GM12878 (cell line): ENCODE measurements at regions not wholly inside any gene's neighbourhood (a gene's known extent, or its start where the extent isn't known, plus 50 kb on each side); places are given as distances from the start of the nearest gene placed in this dataset.

ENCODE experiments used
- ATF2 ChIP-seq: IDR thresholded peaks from 2 replicates; pipeline ENCODE4 v1.6.1; 2012; ENCODE audit warnings: low read length, inconsistent platforms
- ATF3 ChIP-seq: IDR thresholded peaks from 2 replicates; pipeline ENCODE4 v1.6.1; 2011; ENCODE audit warnings: low read depth, mild to moderate bottlenecking, low read length, moderate library complexity, borderline replicate concordance; ENCODE audit errors: extremely low read depth
- CTCF ChIP-seq, 3 experiments: IDR thresholded peaks in 2 of 3; conservative IDR thresholded peaks in 1 of 3; 2 replicates each; pipeline ENCODE4 v1.5.1; 2011; ENCODE audit warnings: low read depth in 3 of 3, low read length in 3 of 3, mild to moderate bottlenecking in 3 of 3, control low read depth in 2 of 3, moderate library complexity in 2 of 3, inconsistent platforms in 1 of 3, mixed read lengths in 1 of 3; ENCODE audit not compliant: control insufficient read depth in 2 of 3, insufficient read depth in 1 of 3; ENCODE audit errors: extremely low read depth in 1 of 3
- EZH2 ChIP-seq: IDR thresholded peaks from 2 replicates; pipeline ENCODE4 v1.6.1; 2012; ENCODE audit warnings: low read depth, mild to moderate bottlenecking, control low read depth, inconsistent platforms, low read length, borderline replicate concordance; ENCODE audit not compliant: control insufficient read depth
- IRF3 ChIP-seq: fragments of 450-650 bp; IDR thresholded peaks from 2 replicates; pipeline ENCODE4 v1.6.1; 2014; ENCODE audit warnings: mild to moderate bottlenecking
- JUNB ChIP-seq: IDR thresholded peaks from 2 replicates; pipeline ENCODE4 v1.6.1; 2016; ENCODE audit warnings: antibody characterized with exemption, mild to moderate bottlenecking
- MLLT1 ChIP-seq: fragments of 450-650 bp; IDR thresholded peaks from 2 replicates; pipeline ENCODE4 v1.6.1; 2016; ENCODE audit warnings: mild to moderate bottlenecking
- NFYB ChIP-seq: IDR thresholded peaks from 2 replicates; pipeline ENCODE4 v1.6.1; 2011; ENCODE audit warnings: low read depth, mild to moderate bottlenecking, low read length, improper control_type of control experiment, moderate library complexity; ENCODE audit not compliant: insufficient read depth
- POLR2A ChIP-seq: IDR thresholded peaks from 2 replicates; pipeline ENCODE4 v1.6.1; 2011; ENCODE audit warnings: low read depth, mild to moderate bottlenecking, low read length
- RUNX3 ChIP-seq: IDR thresholded peaks from 2 replicates; pipeline ENCODE4 v1.6.1; 2012; ENCODE audit warnings: low read length, inconsistent platforms
- SIX5 ChIP-seq: IDR thresholded peaks from 2 replicates; pipeline ENCODE4 v1.6.1; 2011; ENCODE audit warnings: mild to moderate bottlenecking, low read depth, low read length, moderate library complexity; ENCODE audit not compliant: severe bottlenecking
- SUZ12 ChIP-seq: fragments of 200-600 bp; sonication (generic); IDR thresholded peaks from one replicate; pipeline ENCODE4 v1.6.1; 2018; ENCODE audit warnings: antibody characterized with exemption, mild to moderate bottlenecking; ENCODE audit not compliant: unreplicated experiment
- USF2 ChIP-seq: IDR thresholded peaks from 2 replicates; pipeline ENCODE4 v1.6.1; 2011; ENCODE audit warnings: low read depth, low read length, improper control_type of control experiment, borderline replicate concordance
- ZNF24 ChIP-seq: fragments of 450-650 bp; IDR thresholded peaks from 2 replicates; pipeline ENCODE4 v1.6.1; 2017; ENCODE audit warnings: antibody characterized with exemption, mild to moderate bottlenecking

GRCh38 chr2:173761603-173762119, 203.5 kb downstream of the SP3 start:
- no peak for TF ChIP-seq USF2
- TF ChIP-seq NFYB, result no peak
- TF ChIP-seq JUNB, result no peak
- no peak for TF ChIP-seq IRF3
- no peak for TF ChIP-seq POLR2A
- no peak for TF ChIP-seq CTCF (IDR thresholded peaks at IDR 0.05 in 2 of 3, conservative IDR thresholded peaks at IDR 0.05 in 1 of 3; ENCODE audit: control insufficient read depth in 2 of 3, extremely low read depth in 1 of 3, insufficient read depth in 1 of 3, low read depth in 3 of 3, low read length in 3 of 3)
- no peak for TF ChIP-seq SUZ12
- TF ChIP-seq RUNX3, result no peak
- no peak for TF ChIP-seq MLLT1
- no peak for TF ChIP-seq ATF3
- TF ChIP-seq ATF2, result no peak
- no peak for TF ChIP-seq SIX5
- no peak for TF ChIP-seq ZNF24
- TF ChIP-seq EZH2, result no peak
